Left cardiac atrium (tissue), 4 donors: ENCODE measurements at regions not wholly inside any gene's neighbourhood (a gene's known extent, or its start where the extent isn't known, plus 50 kb on each side); places are given as distances from the start of the nearest gene placed in this dataset.

Experiments used
- ATAC-seq, 2 donors: fragments of 200-7000 bp; cut with Tn5 transposase; one replicate each; pipeline ENCODE4 v1.9.1; 2020; ENCODE audit warnings: mild to moderate bottlenecking in 2 of 2, moderate library complexity in 2 of 2
- DNase-seq: peaks from one replicate; pipeline ENCODE4 v3.0.0-alpha.2; 2020
- intact Hi-C, 2 donors: fragments of 100-400 bp; cut with DNase I; formaldehyde crosslinking; loops; one replicate each; pipeline versions ENCODE4 v1.14.1 to v1.15.1; 2022 to 2023
- donor health status: DM: no; HTN: yes; CAD: no.
- donor health status: DM: no; HTN: yes; CAD: no; lungs with severe emphysema.
- donor health status: DM: yes; HTN: yes; CAD: no.
- donor health status: Dilated cardiomyopathy.

- intact Hi-C loops: no loop called here
- ATAC-seq: no peak
- DNase-seq: no peak
Observed at GRCh38 chr10:120700426-120700825, 150.7 kb upstream of the WDR11 start.

GRCh38 chr10:120701381-120701780 lies 149.8 kb upstream of the WDR11 start:
- DNase-seq: no peak
- ATAC-seq: no peak
- intact Hi-C loops: no loop called here

GRCh38 chr10:120702032-120702431 lies 149.1 kb upstream of the WDR11 start:
- no peak for ATAC-seq
- intact Hi-C loops: no loop called here
- DNase-seq: no peak

- intact Hi-C loops: no loop called here
- DNase-seq: no peak
- no peak for ATAC-seq
Observed at GRCh38 chr10:120705309-120705708, 145.9 kb upstream of the WDR11 start.

GRCh38 chr10:120710076-120710475 lies 141.1 kb upstream of the WDR11 start:
- ATAC-seq (no peak), DNase-seq (no peak)
- intact Hi-C loops: no loop called here

GRCh38 chr10:120711860-120712259 lies 139.3 kb upstream of the WDR11 start:
- no peak for ATAC-seq
- no peak for DNase-seq
- intact Hi-C loops: no loop called here

- DNase-seq (no peak), ATAC-seq (no peak)
- intact Hi-C loops: no loop called here
Observed at GRCh38 chr10:120713573-120714205, 137.5 kb upstream of the WDR11 start.

- DNase-seq (no peak), ATAC-seq (no peak)
- intact Hi-C loops: no loop called here
Observed at GRCh38 chr10:120715171-120715570, 136.0 kb upstream of the WDR11 start.

GRCh38 chr10:120719333-120719732 lies 131.8 kb upstream of the WDR11 start:
- no peak for DNase-seq
- intact Hi-C loops: no loop called here
- ATAC-seq: no peak

- ATAC-seq: no peak
- DNase-seq: no peak
- intact Hi-C loops: no loop called here
Observed at GRCh38 chr10:120727001-120727400, 124.2 kb upstream of the WDR11 start.

GRCh38 chr10:120729547-120729946 lies 121.6 kb upstream of the WDR11 start:
- ATAC-seq (no peak), DNase-seq (no peak)
- intact Hi-C loops: no loop called here

- no peak for ATAC-seq
- no peak for DNase-seq
- intact Hi-C loops: loop anchor here in 1 of 2 donors (10.0 kb wide), 1 partner anchor 307 kb away; no protein-coding TSS in a partner anchor
Observed at GRCh38 chr10:120732067-120732466, 119.1 kb upstream of the WDR11 start.

GRCh38 chr10:120732643-120733313 lies 118.4 kb upstream of the WDR11 start:
- intact Hi-C loops: loop anchor here in 1 of 2 donors (10.0 kb wide), 1 partner anchor 308 kb away; no protein-coding TSS in a partner anchor
- ATAC-seq (no peak), DNase-seq (no peak)

- DNase-seq: no peak
- intact Hi-C loops: loop anchor here in 1 of 2 donors (10.0 kb wide), 1 partner anchor 310 kb away; no protein-coding TSS in a partner anchor
- no peak for ATAC-seq
Observed at GRCh38 chr10:120734483-120735078, 116.6 kb upstream of the WDR11 start.

GRCh38 chr10:120735315-120735714 lies 115.8 kb upstream of the WDR11 start:
- no peak for DNase-seq
- intact Hi-C loops: loop anchor here in 1 of 2 donors (10.0 kb wide), 1 partner anchor 311 kb away; no protein-coding TSS in a partner anchor
- ATAC-seq: no peak

- ATAC-seq (peak in 1 of 2 donors; percentile 35), DNase-seq (no peak)
- intact Hi-C loops: loop anchor here in 1 of 2 donors (10.0 kb wide), 1 partner anchor 311 kb away; no protein-coding TSS in a partner anchor
Observed at GRCh38 chr10:120735773-120736371, 115.3 kb upstream of the WDR11 start.

GRCh38 chr10:120736377-120736776 lies 114.8 kb upstream of the WDR11 start:
- ATAC-seq: no peak
- intact Hi-C loops: loop anchor here in 1 of 2 donors (10.0 kb wide), 1 partner anchor 312 kb away; no protein-coding TSS in a partner anchor
- DNase-seq: no peak

- intact Hi-C loops: loop anchor here in 1 of 2 donors (10.0 kb wide), 1 partner anchor 314 kb away; no protein-coding TSS in a partner anchor
- DNase-seq: no peak
- ATAC-seq: no peak
Observed at GRCh38 chr10:120738658-120739057, 112.5 kb upstream of the WDR11 start.

GRCh38 chr10:120741396-120741795 lies 109.8 kb upstream of the WDR11 start:
- ATAC-seq (no peak), DNase-seq (no peak)
- intact Hi-C loops: no loop called here

- ATAC-seq: no peak
- intact Hi-C loops: no loop called here
- no peak for DNase-seq
Observed at GRCh38 chr10:120742373-120742772, 108.8 kb upstream of the WDR11 start.
